Cardiac fibroblast (primary cell): ENCODE measurements at regions not wholly inside any gene's neighbourhood (a gene's known extent, or its start where the extent isn't known, plus 50 kb on each side); places are given as distances from the start of the nearest gene placed in this dataset.
"Not testable (repeated sequence)": the region's sequence is repeated elsewhere in the genome, so short reads cannot be mapped to it uniquely, and the experiment has no call there.

Experiments
- DNase-seq, 2 donors: peaks; one replicate each; pipeline versions ENCODE4 v3.0.0 to v3.0.0-alpha.2; 2010; ENCODE audit warnings: low read depth in 2 of 2
- H3K4me3 ChIP-seq, 2 donors: replicated peaks in 1 of 2; 1 replicate in 1 of 2; 2 replicates in 1 of 2; pipeline ENCODE4 v1.5.1; 2011; ENCODE audit warnings: low read depth in 2 of 2, low read length in 2 of 2, mild to moderate bottlenecking in 2 of 2, moderate library complexity in 1 of 2
- CTCF ChIP-seq: IDR thresholded peaks from one replicate; pipeline ENCODE4 v1.5.1; 2011; ENCODE audit warnings: low read depth, mild to moderate bottlenecking, low read length, inconsistent platforms

GRCh38 chr4:189221691-189222090 lies 719.0 kb upstream of the FRG1 start:
- no peak overlapping the region for H3K4me3 ChIP-seq
- DNase-seq, result no peak
- no peak for TF ChIP-seq CTCF

- no peak overlapping the region for H3K4me3 ChIP-seq
- TF ChIP-seq CTCF, result no peak
- DNase-seq, result no peak
Measured at GRCh38 chr4:189228726-189229125, 711.9 kb upstream of the FRG1 start.

GRCh38 chr4:189232274-189232673 lies 708.4 kb upstream of the FRG1 start:
- no peak for DNase-seq
- TF ChIP-seq CTCF, result no peak
- H3K4me3 ChIP-seq, result no peak overlapping the region

- DNase-seq, result not testable (repeated sequence)
Measured at GRCh38 chr4:189233754-189234153, 706.9 kb upstream of the FRG1 start.

GRCh38 chr4:189234948-189235347 lies 705.7 kb upstream of the FRG1 start:
- not testable (repeated sequence) for H3K4me3 ChIP-seq, DNase-seq

More at GRCh38 chr4:189233754-189234153, 706.9 kb upstream of the FRG1 start:
- not testable (repeated sequence) for H3K4me3 ChIP-seq

- H3K4me3 ChIP-seq, result no peak overlapping the region
- no peak for DNase-seq
- no peak for TF ChIP-seq CTCF
Measured at GRCh38 chr4:189235599-189235998, 705.1 kb upstream of the FRG1 start.

GRCh38 chr4:189236321-189236720 lies 704.4 kb upstream of the FRG1 start:
- not testable (repeated sequence) for DNase-seq

GRCh38 chr4:189237340-189237739 lies 703.3 kb upstream of the FRG1 start:
- H3K4me3 ChIP-seq, result no peak overlapping the region
- TF ChIP-seq CTCF, result no peak

More at GRCh38 chr4:189236321-189236720, 704.4 kb upstream of the FRG1 start:
- not testable (repeated sequence) for H3K4me3 ChIP-seq

GRCh38 chr4:189255636-189256035 lies 685.0 kb upstream of the FRG1 start:
- H3K4me3 ChIP-seq, result no peak overlapping the region
- no peak for DNase-seq
- TF ChIP-seq CTCF, result no peak

More at GRCh38 chr4:189237340-189237739, 703.3 kb upstream of the FRG1 start:
- no peak for DNase-seq
